GM12878 (cell line): ENCODE measurements at regions not wholly inside any gene's neighbourhood (a gene's known extent, or its start where the extent isn't known, plus 50 kb on each side); places are given as distances from the start of the nearest gene placed in this dataset.

Experiments
- ATAC-seq: fragments of 200-7000 bp; cut with Tn5 transposase; 3 replicates; pipeline ENCODE4 v1.9.1; 2020; ENCODE audit warnings: mild to moderate bottlenecking, moderate library complexity
- BruUV-seq: library from RNA; stranded (reverse); fragments of 400-500 nt; replicated peaks from 2 replicates; lab custom pipeline; 2021; lab: Mats Ljungman, UMichigan
- CTCF ChIA-PET: fragments of 300-600 bp; sonication (Branson Sonifier 250); formaldehyde crosslinking; extraction: SDS; loops from one replicate; lab custom pipeline; 2021; ENCODE audit warnings: inconsistent platforms; lab: Yijun Ruan, JAX
- POLR2A ChIA-PET: fragments of 350-600 bp; formaldehyde crosslinking; extraction: SDS; loops from one replicate; lab custom pipeline; 2021; ENCODE audit warnings: inconsistent platforms; lab: Charles Lee
- RAD21 ChIA-PET: fragments of 300-600 bp; sonication (Branson Sonifier 250); formaldehyde crosslinking; loops from one replicate; lab custom pipeline; 2023; ENCODE audit warnings: antibody characterized with exemption; ENCODE audit not compliant: unreplicated experiment; lab: Charles Lee
- SMC1A ChIA-PET: fragments of 300-600 bp; sonication (Branson Sonifier 250); formaldehyde crosslinking; loops from one replicate; lab custom pipeline; 2023; ENCODE audit not compliant: unreplicated experiment, uncharacterized antibody; lab: Charles Lee
- DNase-seq: peaks from one replicate; pipeline ENCODE4 v3.0.0-alpha.2; 2011; ENCODE audit warnings: low read depth, low spot score
- FAIRE-seq: peaks from 3 replicates; lab custom pipeline; 2011; peaks lifted over from hg19 to GRCh38; lab: Jason Lieb, UNC
- H2AFZ ChIP-seq: 2 replicates; pipeline ENCODE4 v1.6.0; 2011; ENCODE audit warnings: low read depth, low read length, control low read depth; ENCODE audit not compliant: control insufficient read depth
- H3K27ac ChIP-seq: 2 replicates; pipeline ENCODE4 v1.5.1; 2011; ENCODE audit warnings: control low read depth; ENCODE audit not compliant: control insufficient read depth, insufficient read depth
- H3K27me3 ChIP-seq, 2 experiments: replicated peaks in 1 of 2; 2 replicates each; pipeline versions ENCODE4 v1.6.0 to v1.6.1; 2011; ENCODE audit warnings: low read length in 1 of 2; ENCODE audit not compliant: control insufficient read depth in 2 of 2, insufficient read depth in 2 of 2
- H3K36me3 ChIP-seq, 2 experiments: 2 replicates each; pipeline ENCODE4 v1.5.1; 2011; ENCODE audit warnings: low read length in 1 of 2; ENCODE audit not compliant: control insufficient read depth in 2 of 2, insufficient read depth in 2 of 2
- H3K4me1 ChIP-seq: 2 replicates; pipeline ENCODE4 v1.6.1; 2011; ENCODE audit warnings: mild to moderate bottlenecking, low read length, moderate library complexity, mixed read lengths; ENCODE audit not compliant: control insufficient read depth, insufficient read depth
- H3K4me2 ChIP-seq: 2 replicates; pipeline ENCODE4 v1.6.0; 2011; ENCODE audit warnings: control low read depth; ENCODE audit not compliant: control insufficient read depth, insufficient read depth
- H3K4me3 ChIP-seq: fragments of 200-600 bp; sonication (generic); 2 replicates; pipeline ENCODE4 v1.5.1; 2016
- H3K79me2 ChIP-seq: 2 replicates; pipeline ENCODE4 v1.6.0; 2011; ENCODE audit warnings: low read length; ENCODE audit not compliant: control insufficient read depth, insufficient read depth
- H3K9ac ChIP-seq: 2 replicates; pipeline ENCODE4 v1.8.0; 2011; ENCODE audit warnings: low read length, control low read depth, mixed read lengths; ENCODE audit not compliant: control insufficient read depth, insufficient read depth
- H3K9me3 ChIP-seq: replicated peaks from 3 replicates; pipeline ENCODE4 v1.5.1; 2011; ENCODE audit warnings: mild to moderate bottlenecking, low read length; ENCODE audit not compliant: control insufficient read depth, insufficient read depth
- H4K20me1 ChIP-seq: 2 replicates; pipeline ENCODE4 v1.6.0; 2011; ENCODE audit not compliant: control insufficient read depth, insufficient read depth
- BCL3 ChIP-seq: IDR thresholded peaks from 2 replicates; pipeline ENCODE4 v1.6.1; 2011; ENCODE audit warnings: borderline replicate concordance, low read depth, mild to moderate bottlenecking, moderate library complexity, low read length; ENCODE audit not compliant: insufficient read depth, poor library complexity, severe bottlenecking
- CTCF ChIP-seq, 3 experiments: IDR thresholded peaks in 2 of 3; conservative IDR thresholded peaks in 1 of 3; 2 replicates each; pipeline ENCODE4 v1.5.1; 2011; ENCODE audit warnings: low read depth in 3 of 3, low read length in 3 of 3, mild to moderate bottlenecking in 3 of 3, control low read depth in 2 of 3, moderate library complexity in 2 of 3, inconsistent platforms in 1 of 3, mixed read lengths in 1 of 3; ENCODE audit not compliant: control insufficient read depth in 2 of 3, insufficient read depth in 1 of 3; ENCODE audit errors: extremely low read depth in 1 of 3
- FOXK2 ChIP-seq: fragments of 450-650 bp; IDR thresholded peaks from 2 replicates; pipeline ENCODE4 v1.6.1; 2017; ENCODE audit warnings: mild to moderate bottlenecking, moderate library complexity
- HDAC2 ChIP-seq: fragments of 200-600 bp; sonication (generic); IDR thresholded peaks from 2 replicates; pipeline ENCODE4 v1.6.1; 2017
- IRF3 ChIP-seq: fragments of 450-650 bp; IDR thresholded peaks from 2 replicates; pipeline ENCODE4 v1.6.1; 2014; ENCODE audit warnings: mild to moderate bottlenecking
- JUNB ChIP-seq: IDR thresholded peaks from 2 replicates; pipeline ENCODE4 v1.6.1; 2016; ENCODE audit warnings: antibody characterized with exemption, mild to moderate bottlenecking
- NFIC ChIP-seq: IDR thresholded peaks from 2 replicates; pipeline ENCODE4 v1.6.1; 2012; ENCODE audit warnings: low read depth, mild to moderate bottlenecking, inconsistent platforms, low read length, moderate library complexity
- RAD21 ChIP-seq: IDR thresholded peaks from 2 replicates; pipeline ENCODE4 v1.6.1; 2011; ENCODE audit warnings: mild to moderate bottlenecking, low read depth, low read length, moderate library complexity; ENCODE audit not compliant: insufficient read depth
- RBBP5 ChIP-seq: fragments of 200-600 bp; sonication (generic); conservative IDR thresholded peaks from 2 replicates; pipeline ENCODE4 v1.6.1; 2016
- WGBS: methylation state at CpG from one replicate; pipeline ENCODE4 v1.1.6; 2016; ENCODE audit warnings: low lambda C conversion rate; ENCODE audit not compliant: insufficient replicate concordance, insufficient coverage; ENCODE audit errors: missing lambda C conversion rate; 5-methylcytosine and 5-hydroxymethylcytosine counted together
- in situ Hi-C: fragments of 300-500 bp; cut with MboI; formaldehyde crosslinking; loops from 9 replicates; pipeline ENCODE4 v1.14.3; 2018; ENCODE audit warnings: mixed read lengths
- intact Hi-C: fragments of 100-400 bp; cut with micrococcal nuclease; formaldehyde crosslinking; loops from one replicate; pipeline ENCODE4 v1.14.2; 2022; ENCODE audit not compliant: unreplicated experiment
- TF ChIP-seq, protein P1 (sequence below): fragments of 450-650 bp; IDR thresholded peaks from 2 replicates; pipeline ENCODE4 v1.6.1; 2018; ENCODE audit warnings: borderline replicate concordance, mild to moderate bottlenecking; ENCODE audit not compliant: partially characterized antibody

GRCh38 chr3:3984053-3984452 lies 184.8 kb downstream of the LRRN1 start:
- FAIRE-seq: no peak
- no peak for DNase-seq

DNA sequence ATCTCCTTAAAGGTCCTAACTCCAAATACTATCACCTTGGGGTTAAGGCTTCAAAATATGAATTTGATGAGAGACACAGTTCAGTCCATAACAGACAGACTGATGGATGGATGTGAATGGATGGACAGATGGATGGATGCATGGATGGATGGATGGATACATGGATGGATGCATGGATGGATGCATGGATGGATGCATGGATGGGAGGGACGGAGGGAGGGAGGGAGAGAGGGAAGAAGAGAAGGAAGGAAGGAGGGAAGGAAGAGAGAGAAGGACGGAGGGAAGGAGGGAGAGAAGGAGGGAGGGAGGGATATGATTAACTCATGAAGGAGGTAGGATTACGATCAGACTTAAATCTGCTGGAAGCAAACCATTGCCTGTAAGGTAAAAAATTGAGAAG lies 192.4 kb downstream of the LRRN1 start:
- CTCF ChIA-PET: no interaction called here
- TF ChIP-seq RAD21 (no peak), RBBP5 (no peak), FOXK2 (no peak), NFIC (no peak), BCL3 (no peak), JUNB (no peak), IRF3 (no peak), CTCF (IDR thresholded peaks at IDR 0.05 in 2 of 3, conservative IDR thresholded peaks at IDR 0.05 in 1 of 3; ENCODE audit: control insufficient read depth in 2 of 3, extremely low read depth in 1 of 3, insufficient read depth in 1 of 3, low read depth in 3 of 3, low read length in 3 of 3) (no peak), HDAC2 (no peak)

More at GRCh38 chr3:3984053-3984452, 184.8 kb downstream of the LRRN1 start:
- ChIA-PET POLR2A (no interaction called here), CTCF (interaction anchor here (2.0 kb wide), 1 partner anchor 14 kb away, joined by 5 read pairs; no protein-coding TSS in a partner anchor), SMC1A (interaction anchor here (1.0 kb wide), 1 partner anchor 12 kb away, joined by 3 read pairs; no protein-coding TSS in a partner anchor), RAD21 (no interaction called here)
- intact Hi-C loops: no loop called here
- Histone ChIP-seq H3K27ac (no peak overlapping the region), H3K4me2 (no peak overlapping the region), H3K4me3 (no peak overlapping the region), H4K20me1 (no peaks in the 10 kb centered on the region), H3K9me3 (no peaks in the 10 kb centered on the region), H3K36me3 (no peaks in the 10 kb centered on the region), H3K79me2 (no peaks in the 10 kb centered on the region), H3K4me1 (no peaks in the 10 kb centered on the region), H3K27me3 (no peaks in the 10 kb centered on the region; a peak in 1 of 4 replicates), H2AFZ (no peak overlapping the region), H3K9ac (no peak overlapping the region)
- ATAC-seq: no peak
- in situ Hi-C loops: no loop called here
- 62% methylated on average over 6 of the region's 6 CpGs for WGBS
- BruUV-seq: no TSS peak
- TF ChIP-seq, protein P1, sequence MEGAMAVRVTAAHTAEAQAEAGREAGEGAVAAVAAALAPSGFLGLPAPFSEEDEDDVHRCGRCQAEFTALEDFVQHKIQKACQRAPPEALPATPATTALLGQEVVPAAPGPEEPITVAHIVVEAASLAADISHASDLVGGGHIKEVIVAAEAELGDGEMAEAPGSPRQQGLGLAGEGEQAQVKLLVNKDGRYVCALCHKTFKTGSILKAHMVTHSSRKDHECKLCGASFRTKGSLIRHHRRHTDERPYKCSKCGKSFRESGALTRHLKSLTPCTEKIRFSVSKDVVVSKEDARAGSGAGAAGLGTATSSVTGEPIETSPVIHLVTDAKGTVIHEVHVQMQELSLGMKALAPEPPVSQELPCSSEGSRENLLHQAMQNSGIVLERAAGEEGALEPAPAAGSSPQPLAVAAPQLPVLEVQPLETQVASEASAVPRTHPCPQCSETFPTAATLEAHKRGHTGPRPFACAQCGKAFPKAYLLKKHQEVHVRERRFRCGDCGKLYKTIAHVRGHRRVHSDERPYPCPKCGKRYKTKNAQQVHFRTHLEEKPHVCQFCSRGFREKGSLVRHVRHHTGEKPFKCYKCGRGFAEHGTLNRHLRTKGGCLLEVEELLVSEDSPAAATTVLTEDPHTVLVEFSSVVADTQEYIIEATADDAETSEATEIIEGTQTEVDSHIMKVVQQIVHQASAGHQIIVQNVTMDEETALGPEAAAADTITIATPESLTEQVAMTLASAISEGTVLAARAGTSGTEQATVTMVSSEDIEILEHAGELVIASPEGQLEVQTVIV: no peak

More for the DNA sequence above, 192.4 kb downstream of the LRRN1 start:
- FAIRE-seq: no peak
- no TSS peak for BruUV-seq
- POLR2A ChIA-PET: no interaction called here
- H2AFZ ChIP-seq: no peak overlapping the region
- H3K4me1 ChIP-seq: no peaks in the 10 kb centered on the region
- intact Hi-C loops: no loop called here
- DNase-seq: no peak
- no peak overlapping the region for H3K4me3 ChIP-seq
- no peaks in the 10 kb centered on the region for H4K20me1 ChIP-seq
- no peaks in the 10 kb centered on the region for H3K9me3 ChIP-seq
- no peak overlapping the region for H3K27ac ChIP-seq
- H3K79me2 ChIP-seq: no peaks in the 10 kb centered on the region
- WGBS: 20% methylated on average over 3 of the region's 3 CpGs
- H3K4me2 ChIP-seq: no peak overlapping the region
- in situ Hi-C loops: no loop called here
- SMC1A ChIA-PET: no interaction called here
- no peaks in the 10 kb centered on the region for H3K27me3 ChIP-seq
- no peak overlapping the region for H3K9ac ChIP-seq
- ATAC-seq: no peak
- H3K36me3 ChIP-seq: no peaks in the 10 kb centered on the region
- RAD21 ChIA-PET: no interaction called here
